Tibial nerve (tissue), 4 donors: ENCODE measurements at regions not wholly inside any gene's neighbourhood (a gene's known extent, or its start where the extent isn't known, plus 50 kb on each side); places are given as distances from the start of the nearest gene placed in this dataset.

ENCODE experiments used
- DNase-seq, 2 donors: peaks; one replicate each; pipeline ENCODE4 v3.0.0-alpha.2; 2019; ENCODE audit warnings: low spot score in 2 of 2
- H3K27ac ChIP-seq, 4 donors: fragments of 200-600 bp; sonication (generic) in 3 of 4; one replicate each; pipeline ENCODE4 v1.5.1; 2017 to 2019; ENCODE audit warnings: mild to moderate bottlenecking in 1 of 4
- H3K27me3 ChIP-seq, 2 donors: fragments of 200-600 bp; sonication (generic) in 1 of 2; one replicate each; pipeline versions ENCODE4 v1.5.1 to v1.6.0; 2017 to 2019
- H3K36me3 ChIP-seq, 3 donors: fragments of 200-600 bp; sonication (generic); one replicate each; pipeline ENCODE4 v1.5.1; 2018 to 2019
- H3K4me1 ChIP-seq, 4 donors: fragments of 200-600 bp; sonication (generic) in 3 of 4; one replicate each; pipeline ENCODE4 v1.5.1; 2017 to 2019
- H3K4me3 ChIP-seq, 4 donors: fragments of 200-600 bp; sonication (generic) in 3 of 4; one replicate each; pipeline ENCODE4 v1.5.1; 2017 to 2019; ENCODE audit warnings: mild to moderate bottlenecking in 1 of 4, moderate library complexity in 1 of 4
- H3K9me3 ChIP-seq, 4 donors: fragments of 200-600 bp; sonication (generic) in 3 of 4; one replicate each; pipeline ENCODE4 v1.5.1; 2017 to 2019
- CTCF ChIP-seq, 5 experiments: fragments of 200-600 bp in 3 of 5; fragments of 450-650 bp in 2 of 5; sonication (generic) in 3 of 5; IDR thresholded peaks; one replicate each; pipeline ENCODE4 v1.5.1; 2016 to 2019; ENCODE audit warnings: antibody characterized with exemption in 5 of 5, mild to moderate bottlenecking in 3 of 5, moderate library complexity in 2 of 5
- EP300 ChIP-seq, 2 donors: sonication (generic); formaldehyde crosslinking; IDR thresholded peaks; one replicate each; pipeline ENCODE4 v1.6.1; 2017; ENCODE audit warnings: antibody characterized with exemption in 2 of 2, mild to moderate bottlenecking in 1 of 2
- POLR2A ChIP-seq, 2 donors: fragments of 450-650 bp; IDR thresholded peaks; one replicate each; pipeline ENCODE4 v1.6.1; 2017; ENCODE audit warnings: antibody characterized with exemption in 2 of 2, mild to moderate bottlenecking in 2 of 2, moderate library complexity in 2 of 2
- WGBS, 2 donors: methylation state at CpG; one replicate each; pipeline ENCODE4 v1.1.5; 2018; 5-methylcytosine and 5-hydroxymethylcytosine counted together

GRCh38 chr13:39201180-39201579 lies 162.9 kb downstream of the NHLRC3 start:
- Histone ChIP-seq H3K36me3 (no peaks in the 10 kb centered on the region), H3K4me1 (no peaks in the 10 kb centered on the region), H3K27ac (no peak overlapping the region), H3K4me3 (no peak overlapping the region), H3K9me3 (no peaks in the 10 kb centered on the region), H3K27me3 (no peaks in the 10 kb centered on the region)
- WGBS, 2 donors, result 79 to 81% methylated on average over 3 to 4 of the region's 4 CpGs
- no peak for TF ChIP-seq POLR2A (IDR thresholded peaks at IDR 0.05)
- TF ChIP-seq EP300 (IDR thresholded peaks at IDR 0.05), result no peak
- no peak for TF ChIP-seq CTCF (IDR thresholded peaks at IDR 0.05)
- DNase-seq, result no peak

DNA sequence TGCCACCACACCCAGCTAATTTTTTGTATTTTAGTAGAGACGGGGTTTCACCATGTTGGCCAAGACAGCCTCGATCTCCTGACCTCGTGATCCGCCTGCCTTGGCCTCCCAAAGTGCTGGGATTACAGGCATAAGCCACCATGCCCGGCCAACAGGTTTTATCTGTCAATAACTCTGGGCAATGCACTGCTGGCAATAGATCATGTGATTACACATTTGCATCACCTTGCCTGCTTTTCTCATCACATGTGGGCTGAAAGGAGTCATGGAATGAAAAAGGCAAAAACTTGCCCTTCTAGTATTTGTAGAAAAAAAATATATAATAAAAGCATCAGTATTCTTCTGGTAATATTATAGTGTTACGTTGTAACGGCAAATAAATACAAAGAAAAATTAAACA lies 164.5 kb downstream of the NHLRC3 start:
- H3K9me3 ChIP-seq, result no peaks in the 10 kb centered on the region
- no peaks in the 10 kb centered on the region for H3K36me3 ChIP-seq
- H3K27ac ChIP-seq, result no peak overlapping the region
- TF ChIP-seq POLR2A (IDR thresholded peaks at IDR 0.05) (no peak), CTCF (IDR thresholded peaks at IDR 0.05) (no peak), EP300 (IDR thresholded peaks at IDR 0.05) (no peak)
- WGBS, 2 donors, result 69 to 80% methylated on average over 7 of the region's 7 CpGs
- no peak overlapping the region for H3K4me3 ChIP-seq
- no peak for DNase-seq
- H3K4me1 ChIP-seq, result no peaks in the 10 kb centered on the region
- H3K27me3 ChIP-seq, result no peaks in the 10 kb centered on the region

- H3K4me3 ChIP-seq, result no peak overlapping the region
- H3K27me3 ChIP-seq, result no peaks in the 10 kb centered on the region
- H3K36me3 ChIP-seq, result no peaks in the 10 kb centered on the region
- 45 to 48% methylated on average over 4 of the region's 4 CpGs for WGBS, 2 donors
- peak overlapping the region in 3 of 4 donors; percentile 4 to 74 (median 72) for H3K27ac ChIP-seq
- TF ChIP-seq POLR2A (IDR thresholded peaks at IDR 0.05) (no peak), CTCF (IDR thresholded peaks at IDR 0.05) (no peak), EP300 (IDR thresholded peaks at IDR 0.05) (no peak)
- no peaks in the 10 kb centered on the region for H3K9me3 ChIP-seq
- DNase-seq, result no peak
- H3K4me1 ChIP-seq, result peaks cover 0 to 23% (median 2%) of the 10 kb centered on the region in 4 donors
These were observed 170.4 kb downstream of the NHLRC3 start for GRCh38 chr13:39208636-39209035.

- no peaks in the 10 kb centered on the region for H3K36me3 ChIP-seq
- DNase-seq, result no peak
- H3K9me3 ChIP-seq, result no peaks in the 10 kb centered on the region
- peak overlapping the region in 2 of 4 donors; percentile 72 to 74 for H3K27ac ChIP-seq
- H3K27me3 ChIP-seq, result no peaks in the 10 kb centered on the region
- peaks cover 0 to 23% (median 2%) of the 10 kb centered on the region in 4 donors for H3K4me1 ChIP-seq
- H3K4me3 ChIP-seq, result no peak overlapping the region
- 67 to 80% methylated on average over 1 of the region's 1 CpG for WGBS, 2 donors
- no peak for TF ChIP-seq POLR2A (IDR thresholded peaks at IDR 0.05)
- TF ChIP-seq EP300 (IDR thresholded peaks at IDR 0.05), result peak in 1 of 2 donors; percentile 52
- no peak for TF ChIP-seq CTCF (IDR thresholded peaks at IDR 0.05)
These were observed 171.7 kb downstream of the NHLRC3 start for GRCh38 chr13:39209731-39210531.

DNA sequence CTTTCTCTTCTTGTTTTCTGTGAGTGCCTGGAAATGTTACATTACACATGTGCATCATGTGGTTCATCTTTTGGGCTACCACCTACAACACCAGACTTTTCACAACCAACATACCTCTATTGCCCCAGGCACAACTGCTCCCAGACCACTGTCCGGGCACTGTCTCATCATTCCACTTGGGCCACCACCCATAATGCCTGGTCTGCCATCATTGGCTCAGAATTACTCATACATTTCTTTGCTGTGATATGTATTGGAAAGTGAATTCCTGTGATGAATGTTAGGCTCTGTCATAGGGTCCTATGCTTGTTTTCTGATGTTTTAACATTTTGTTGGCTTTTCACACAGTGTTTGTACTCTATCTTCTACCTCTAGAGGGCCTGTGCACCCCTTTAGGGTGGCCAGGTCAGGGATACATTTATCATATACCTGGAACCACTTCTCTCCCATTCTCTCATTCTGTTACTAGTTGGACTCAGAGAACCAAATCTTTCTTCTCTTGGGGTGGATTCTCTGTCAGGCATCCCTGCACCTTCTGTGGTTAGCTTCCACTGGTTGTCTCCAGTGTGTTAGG lies 172.8 kb downstream of the NHLRC3 start:
- TF ChIP-seq POLR2A (IDR thresholded peaks at IDR 0.05) (no peak), CTCF (IDR thresholded peaks at IDR 0.05) (no peak), EP300 (IDR thresholded peaks at IDR 0.05) (no peak)
- peaks cover 0 to 23% (median 2%) of the 10 kb centered on the region in 4 donors for H3K4me1 ChIP-seq
- 100% methylated on average over 1 of the region's 1 CpG for WGBS, 2 donors
- H3K36me3 ChIP-seq, result no peaks in the 10 kb centered on the region
- H3K4me3 ChIP-seq, result no peak overlapping the region
- H3K27me3 ChIP-seq, result no peaks in the 10 kb centered on the region
- peak overlapping the region; percentile 27 to 74 (median 34) for H3K27ac ChIP-seq
- H3K9me3 ChIP-seq, result no peaks in the 10 kb centered on the region
- DNase-seq, result no peak
